Activated CD8-positive, alpha-beta T cell treated with anti-CD3 and anti-CD28 coated beads for 36 hours (primary cell): ENCODE measurements at regions not wholly inside any gene's neighbourhood (a gene's known extent, or its start where the extent isn't known, plus 50 kb on each side); places are given as distances from the start of the nearest gene placed in this dataset.

Experiments used
- ATAC-seq: fragments of 200-7000 bp; cut with Tn5 transposase; one replicate; pipeline ENCODE4 v1.10.0; 2021; ENCODE audit warnings: mild to moderate bottlenecking, moderate library complexity
- CTCF ChIA-PET: fragments of 350-600 bp; sonication (Branson Sonifier 250); formaldehyde crosslinking; loops from one replicate; lab custom pipeline; 2021; ENCODE audit warnings: antibody characterized with exemption; lab: Charles Lee
- POLR2A ChIA-PET: fragments of 350-600 bp; sonication (Branson Sonifier 250); formaldehyde crosslinking; loops from one replicate; lab custom pipeline; 2021; ENCODE audit warnings: antibody characterized with exemption; lab: Charles Lee
- DNase-seq: peaks from one replicate; pipeline ENCODE4 v3.0.0-alpha.2; 2020
- H3K27ac Mint-ChIP-seq: one replicate; pipeline ENCODE4 v1.8.0; 2021; ENCODE audit warnings: mild to moderate bottlenecking, mixed read lengths
- H3K27me3 Mint-ChIP-seq: one replicate; pipeline ENCODE4 v1.8.0; 2021; ENCODE audit warnings: mixed read lengths
- H3K36me3 Mint-ChIP-seq: one replicate; pipeline ENCODE4 v1.8.0; 2021; ENCODE audit warnings: low read depth, mixed read lengths
- H3K4me1 Mint-ChIP-seq: one replicate; pipeline ENCODE4 v1.8.0; 2021; ENCODE audit warnings: low read depth, mixed read lengths
- H3K4me3 Mint-ChIP-seq: one replicate; pipeline ENCODE4 v1.8.0; 2021; ENCODE audit warnings: mild to moderate bottlenecking, moderate library complexity, mixed read lengths
- H3K9me3 Mint-ChIP-seq: one replicate; pipeline ENCODE4 v1.8.0; 2021; ENCODE audit warnings: mixed read lengths
- CTCF ChIP-seq: fragments of 200-600 bp; IDR thresholded peaks from one replicate; pipeline ENCODE4 v1.8.0; 2022; ENCODE audit warnings: antibody characterized with exemption, mild to moderate bottlenecking
- intact Hi-C: fragments of 100-400 bp; cut with micrococcal nuclease; formaldehyde crosslinking; loops from one replicate; pipeline ENCODE4 v1.10.0; 2022

- DNase-seq (no peak), ATAC-seq (no peak)
- H3K4me3 Mint-ChIP-seq = no peak overlapping the region
- no peaks in the 10 kb centered on the region for H3K4me1 Mint-ChIP-seq
- H3K27me3 Mint-ChIP-seq = peaks cover 1% of the 10 kb centered on the region
- POLR2A ChIA-PET = no interaction called here
- CTCF ChIA-PET = interaction anchor here (1.2 kb wide), 1 partner anchor 10 kb away, joined by 3 read pairs; no protein-coding TSS in a partner anchor
- H3K36me3 Mint-ChIP-seq = no peaks in the 10 kb centered on the region
- H3K9me3 Mint-ChIP-seq = no peaks in the 10 kb centered on the region
- no peak for TF ChIP-seq CTCF
- intact Hi-C loops = no loop called here
- no peak overlapping the region for H3K27ac Mint-ChIP-seq
Observed at GRCh38 chr10:128318913-128319312, 192.7 kb upstream of the MKI67 start.

DNA sequence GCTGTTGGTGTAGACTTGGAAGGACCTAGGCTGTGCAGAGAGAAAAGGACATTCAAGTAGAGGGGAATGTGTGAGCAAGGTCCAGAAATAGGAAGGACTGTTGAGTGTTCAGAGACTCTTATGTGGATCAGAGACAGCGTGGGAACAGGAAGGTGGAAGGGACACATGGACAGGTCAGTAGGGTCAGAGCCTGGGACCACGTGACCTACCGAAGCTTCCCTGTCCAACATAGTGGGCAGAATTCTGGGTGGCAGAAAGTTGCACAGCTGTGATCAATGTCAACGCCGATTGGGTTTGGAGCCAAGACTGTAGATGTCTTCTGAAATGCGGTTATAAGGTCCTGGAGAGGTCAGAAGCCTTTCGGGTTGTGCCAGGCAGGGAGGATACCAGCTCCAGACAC lies 195.9 kb upstream of the MKI67 start:
- intact Hi-C loops = no loop called here
- no peak for DNase-seq
- no peaks in the 10 kb centered on the region for H3K9me3 Mint-ChIP-seq
- ChIA-PET POLR2A (no interaction called here), CTCF (no interaction called here)
- peaks cover 8% of the 10 kb centered on the region for H3K27me3 Mint-ChIP-seq
- no peak overlapping the region for H3K4me3 Mint-ChIP-seq
- H3K4me1 Mint-ChIP-seq = no peaks in the 10 kb centered on the region
- ATAC-seq = no peak
- TF ChIP-seq CTCF = no peak
- no peak overlapping the region for H3K27ac Mint-ChIP-seq
- no peaks in the 10 kb centered on the region for H3K36me3 Mint-ChIP-seq

DNA sequence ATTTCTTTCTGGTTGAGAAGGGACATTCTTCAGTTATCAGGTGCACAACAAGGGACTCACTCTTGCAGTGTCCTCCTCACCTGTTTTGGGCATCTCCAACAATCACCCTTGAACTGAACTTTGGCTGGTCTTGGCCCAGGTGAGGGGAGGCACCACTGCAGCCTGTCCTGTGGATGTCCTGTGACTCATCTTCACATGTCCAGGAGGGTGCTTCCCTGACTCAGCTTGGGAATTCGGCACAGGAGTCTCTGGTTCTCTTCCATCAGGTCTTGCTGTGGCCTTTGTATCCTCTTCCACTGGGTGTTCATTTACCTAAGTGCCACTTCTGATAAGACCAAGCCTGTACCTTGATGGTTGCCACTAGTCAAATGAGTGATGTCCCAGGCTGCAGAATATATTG lies 196.7 kb upstream of the MKI67 start:
- no peaks in the 10 kb centered on the region for H3K4me1 Mint-ChIP-seq
- no peak for ATAC-seq
- no peak for TF ChIP-seq CTCF
- POLR2A ChIA-PET = no interaction called here
- DNase-seq = no peak
- H3K27ac Mint-ChIP-seq = no peak overlapping the region
- CTCF ChIA-PET = no interaction called here
- H3K36me3 Mint-ChIP-seq = no peaks in the 10 kb centered on the region
- peaks cover 8% of the 10 kb centered on the region for H3K27me3 Mint-ChIP-seq
- H3K4me3 Mint-ChIP-seq = no peak overlapping the region
- no peaks in the 10 kb centered on the region for H3K9me3 Mint-ChIP-seq
- intact Hi-C loops = no loop called here

DNA sequence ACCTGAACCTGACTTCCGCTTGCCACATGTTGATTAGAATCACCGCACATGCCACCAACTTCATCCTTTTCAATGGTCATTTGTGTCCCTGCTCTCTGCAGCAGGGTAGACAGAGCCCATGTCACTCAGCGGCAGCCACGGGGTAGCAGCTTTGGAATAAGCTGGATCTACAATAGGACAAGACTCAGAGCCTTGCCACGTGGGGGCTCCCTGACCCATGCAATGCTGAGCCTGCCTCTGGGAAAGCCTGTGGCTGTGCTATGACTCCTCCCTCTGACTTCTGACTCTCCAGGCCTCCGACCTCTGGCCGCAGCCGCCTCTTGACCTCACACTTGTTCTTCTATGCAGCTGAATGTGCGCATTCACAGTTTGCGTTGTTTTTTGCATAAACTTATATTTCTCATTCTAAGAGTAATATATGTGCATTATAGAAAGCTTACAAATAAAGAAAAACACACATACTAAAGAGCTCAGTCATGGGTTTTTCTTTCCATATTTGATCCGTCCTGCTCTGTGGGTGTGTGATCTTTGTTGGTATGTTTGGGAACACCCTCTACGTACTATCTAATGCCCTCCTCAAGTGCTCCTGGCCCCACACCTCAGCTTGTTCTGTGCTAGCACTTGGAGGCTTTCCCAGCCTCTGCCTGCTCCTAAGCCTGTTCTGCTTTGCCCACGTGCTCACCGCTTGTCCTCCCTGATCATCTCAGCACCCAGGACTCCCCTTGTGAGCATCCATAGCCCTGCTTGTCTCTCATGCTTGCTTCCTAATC lies 198.0 kb upstream of the MKI67 start:
- Mint-ChIP-seq H3K27ac (no peak overlapping the region), H3K4me3 (no peak overlapping the region), H3K27me3 (peaks cover 8% of the 10 kb centered on the region), H3K4me1 (no peaks in the 10 kb centered on the region), H3K9me3 (no peaks in the 10 kb centered on the region), H3K36me3 (no peaks in the 10 kb centered on the region)
- ChIA-PET POLR2A (no interaction called here), CTCF (interaction anchor here (0.7 to 1.1 kb wide), 2 partner anchors 112 to 487 kb away, joined by 3 read pairs; no protein-coding TSS in a partner anchor)
- TF ChIP-seq CTCF = no peak
- intact Hi-C loops = no loop called here
- no peak for ATAC-seq
- DNase-seq = peak; percentile 4

DNA sequence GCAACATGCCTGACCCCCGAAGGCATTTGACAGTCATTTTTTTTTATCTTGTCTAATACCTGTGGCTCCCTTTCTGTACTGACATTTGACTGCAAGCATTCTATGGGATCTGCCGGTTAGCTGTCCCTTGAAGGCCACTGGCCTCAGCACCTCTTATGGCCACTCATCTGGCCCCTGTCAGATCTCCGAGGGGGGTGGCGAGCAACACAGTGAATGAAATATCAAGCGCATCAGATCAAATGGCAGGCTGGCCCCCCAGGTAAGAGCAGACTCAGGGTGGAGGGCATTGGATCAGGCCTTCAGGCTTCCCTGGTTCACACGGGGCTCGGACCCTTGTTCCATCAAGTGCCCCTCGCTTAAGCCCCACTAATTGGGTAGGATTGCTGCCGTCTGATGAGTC lies 199.6 kb upstream of the MKI67 start:
- no peaks in the 10 kb centered on the region for H3K36me3 Mint-ChIP-seq
- ChIA-PET CTCF (no interaction called here), POLR2A (no interaction called here)
- no peak overlapping the region for H3K27ac Mint-ChIP-seq
- no peak overlapping the region for H3K4me3 Mint-ChIP-seq
- ATAC-seq (no peak), DNase-seq (no peak)
- H3K9me3 Mint-ChIP-seq = no peaks in the 10 kb centered on the region
- intact Hi-C loops = no loop called here
- no peak for TF ChIP-seq CTCF
- peaks cover 8% of the 10 kb centered on the region for H3K27me3 Mint-ChIP-seq
- no peaks in the 10 kb centered on the region for H3K4me1 Mint-ChIP-seq
